ENCODE measurements at regions not wholly inside any gene's neighbourhood (a gene's known extent, or its start where the extent isn't known, plus 50 kb on each side); places are given as distances from the start of the nearest gene placed in this dataset.

- TF ChIP-seq POLR2A (IDR thresholded peaks at IDR 0.05; ENCODE audit: low read depth, low read length) (no peak), MAFK (IDR thresholded peaks at IDR 0.05; ENCODE audit: low read depth, low read length) (no peak), CEBPB (IDR thresholded peaks at IDR 0.05; ENCODE audit: low read depth, low read length) (no peak)
Measured at GRCh38 chr1:232443372-232443771, 186.6 kb downstream of the SIPA1L2 start.

All from IMR-90 (cell line).